GM21723 (cell line): ENCODE measurements at regions not wholly inside any gene's neighbourhood (a gene's known extent, or its start where the extent isn't known, plus 50 kb on each side); places are given as distances from the start of the nearest gene placed in this dataset.

Experiments
- ATAC-seq: cut with Tn5 transposase; IDR thresholded peaks from one replicate; pipeline ENCODE4 v1.9.1; 2021; ENCODE audit warnings: mild to moderate bottlenecking, moderate library complexity; ENCODE audit not compliant: unreplicated experiment

DNA sequence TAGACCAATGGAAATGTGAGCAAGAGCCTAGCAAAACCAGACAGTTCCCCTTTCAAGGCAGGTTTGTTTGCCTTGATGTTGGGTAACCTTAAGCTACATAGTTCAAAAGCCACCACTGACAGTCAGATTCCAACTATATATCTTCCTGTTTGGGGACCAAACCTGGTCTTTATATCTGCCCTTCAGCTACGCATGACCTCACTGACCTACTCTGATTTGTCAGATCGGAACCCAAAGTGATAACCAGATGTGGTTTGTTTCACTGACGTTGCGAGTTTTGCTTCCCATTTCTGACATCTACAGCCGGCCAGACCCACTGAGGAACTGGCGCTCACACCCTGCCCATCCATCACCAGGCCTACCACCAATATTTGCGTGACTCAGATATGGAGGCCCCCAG lies 361.1 kb upstream of the CHRM3 start:
- ATAC-seq, result no peak

- ATAC-seq, result no peak
Measured at GRCh38 chr1:239023732-239024360, 362.5 kb upstream of the CHRM3 start.

- ATAC-seq, result no peak
Measured at GRCh38 chr1:239016337-239016736, 370.0 kb upstream of the CHRM3 start.

- no peak for ATAC-seq
Measured at GRCh38 chr1:239011382-239011781, 375.0 kb upstream of the CHRM3 start.

- no peak for ATAC-seq
Measured at GRCh38 chr1:239008568-239008967, 377.8 kb upstream of the CHRM3 start.

- no peak for ATAC-seq
Measured at GRCh38 chr1:239006276-239006675, 380.1 kb upstream of the CHRM3 start.

DNA sequence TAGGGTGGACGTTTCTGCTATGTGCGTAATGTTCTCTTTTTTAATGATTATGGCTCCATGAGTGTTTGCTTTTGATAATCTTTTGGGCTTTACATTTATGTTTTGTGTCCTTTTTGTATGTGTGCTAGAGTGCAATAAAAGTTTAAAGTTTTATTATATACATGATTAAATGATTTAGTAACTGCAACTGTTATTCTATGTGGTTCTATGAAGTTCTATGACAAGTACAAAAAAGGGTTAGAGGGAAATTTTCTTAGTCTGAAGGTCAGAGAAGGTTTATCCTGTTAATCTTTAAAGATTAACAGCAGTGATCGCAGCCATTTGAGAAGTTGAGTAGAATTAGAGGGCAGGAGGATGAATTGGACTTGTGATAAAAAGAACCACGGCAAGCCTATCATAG lies 386.4 kb upstream of the CHRM3 start:
- ATAC-seq, result no peak

- ATAC-seq, result no peak
Measured at GRCh38 chr1:238998577-238998976, 387.8 kb upstream of the CHRM3 start.

DNA sequence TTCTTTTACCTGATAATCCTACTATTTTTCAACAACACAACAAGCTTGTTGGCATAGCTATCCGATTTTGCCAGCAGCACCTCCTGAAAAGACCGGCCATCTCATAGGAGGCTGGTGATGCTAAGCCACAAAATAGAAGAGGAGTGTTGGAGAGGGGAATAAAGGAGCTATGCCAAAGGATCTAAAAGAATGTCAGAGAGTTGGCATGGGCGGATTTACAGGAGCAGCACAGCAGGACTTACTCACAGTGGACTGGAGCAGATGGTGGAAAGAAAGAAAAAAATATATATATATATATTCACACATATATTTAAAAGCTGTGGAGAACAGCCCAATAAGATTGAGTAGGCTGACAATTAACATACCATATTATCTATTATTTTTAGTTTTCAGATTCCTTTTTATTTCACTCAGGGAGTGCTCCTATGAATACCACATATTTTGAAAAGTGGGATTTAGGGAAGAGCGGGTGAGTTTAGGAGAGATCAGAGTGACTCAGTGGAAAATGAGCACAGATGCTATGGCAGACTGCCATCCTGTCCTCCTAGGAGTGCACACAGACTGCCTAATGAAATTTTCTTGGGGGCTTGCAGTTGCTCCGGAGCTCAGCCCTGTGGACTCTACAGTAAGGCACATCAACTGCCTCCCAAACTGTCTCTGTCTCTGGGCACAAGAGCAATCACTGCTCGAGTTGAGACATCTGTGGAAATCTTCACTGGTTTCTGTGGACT lies 394.4 kb upstream of the CHRM3 start:
- ATAC-seq, result no peak

GRCh38 chr1:238985312-238985711 lies 401.1 kb upstream of the CHRM3 start:
- ATAC-seq, result no peak

DNA sequence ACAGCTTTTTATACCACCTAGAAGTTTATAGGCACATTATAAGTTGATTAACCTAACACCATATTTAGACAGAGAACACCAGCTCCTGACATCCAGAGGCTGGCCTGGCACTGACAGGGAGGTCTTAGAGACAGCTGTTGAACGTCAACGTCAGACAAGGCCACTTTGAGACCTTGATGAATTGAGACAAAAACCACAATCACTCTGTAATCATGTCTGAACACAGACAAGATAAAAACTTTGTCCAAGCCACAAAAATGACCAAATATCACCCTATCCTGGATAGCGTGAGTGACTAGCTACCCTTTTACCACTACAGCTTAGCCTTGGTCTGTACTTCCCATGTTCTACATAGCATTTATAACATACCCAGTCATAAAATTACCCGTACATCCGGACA lies 403.6 kb upstream of the CHRM3 start:
- no peak for ATAC-seq

- no peak for ATAC-seq
Measured at GRCh38 chr1:238981317-238981933, 404.9 kb upstream of the CHRM3 start.

DNA sequence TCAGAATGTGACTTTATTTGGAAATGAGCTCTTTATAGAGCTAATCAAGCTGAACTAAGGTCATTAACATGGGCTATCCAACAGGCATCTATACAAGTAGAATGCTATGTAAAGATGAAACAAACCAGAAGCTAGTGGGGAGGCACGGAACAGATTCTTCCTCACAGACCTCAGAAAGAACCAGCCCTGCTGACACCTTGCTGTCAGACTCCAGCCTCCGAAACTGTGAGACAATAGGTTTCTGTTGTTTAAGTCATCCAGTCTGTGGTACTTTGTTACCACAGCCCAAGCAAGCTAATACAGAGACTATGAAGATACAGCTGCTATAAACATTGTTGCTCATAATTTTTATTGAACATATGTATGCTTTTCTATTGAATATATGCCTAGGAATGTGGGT lies 406.3 kb upstream of the CHRM3 start:
- no peak for ATAC-seq

- no peak for ATAC-seq
Measured at GRCh38 chr1:238964631-238965030, 421.7 kb upstream of the CHRM3 start.

DNA sequence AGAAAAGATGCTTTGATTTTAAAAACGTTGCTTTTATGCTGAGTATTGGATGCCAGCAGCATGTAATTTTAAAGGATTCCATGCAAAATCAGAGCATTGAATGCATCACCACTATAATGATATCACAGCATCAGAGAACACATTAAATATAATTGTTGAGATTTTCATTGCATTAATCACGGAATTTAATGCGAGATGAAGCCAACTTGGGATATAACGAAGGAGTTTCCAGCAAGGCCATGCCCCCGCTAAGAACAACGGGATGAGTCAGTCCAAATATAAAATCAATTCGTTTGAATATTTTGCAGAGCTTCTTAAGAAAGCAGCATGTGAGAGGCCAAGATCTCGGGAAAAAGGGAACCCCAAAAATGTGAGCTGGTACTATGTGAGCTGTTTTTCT lies 423.4 kb upstream of the CHRM3 start:
- ATAC-seq, result no peak

- no peak for ATAC-seq
Measured at GRCh38 chr1:238961790-238962189, 424.6 kb upstream of the CHRM3 start.

DNA sequence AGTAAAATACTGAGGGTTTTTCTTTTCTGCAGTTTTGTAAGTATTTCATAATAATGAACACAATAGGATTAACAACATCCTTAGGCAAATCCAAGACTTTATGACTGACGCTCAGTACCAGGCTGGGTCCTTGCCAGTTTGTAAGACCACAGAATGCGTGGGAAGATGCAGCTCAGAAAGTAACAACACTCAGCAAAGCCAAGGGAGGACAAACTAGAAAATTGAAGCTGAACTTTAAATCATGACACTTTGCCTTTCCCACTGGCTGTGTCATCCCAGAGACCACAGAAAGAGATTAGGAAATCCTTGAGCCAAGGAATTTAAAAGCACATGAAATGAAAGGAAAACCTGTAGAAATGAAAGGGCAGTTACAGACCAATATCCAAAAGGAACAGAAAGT lies 426.3 kb upstream of the CHRM3 start:
- no peak for ATAC-seq

- ATAC-seq, result no peak
Measured at GRCh38 chr1:238955934-238956333, 430.4 kb upstream of the CHRM3 start.

GRCh38 chr1:238954865-238955264 lies 431.5 kb upstream of the CHRM3 start:
- ATAC-seq, result no peak

DNA sequence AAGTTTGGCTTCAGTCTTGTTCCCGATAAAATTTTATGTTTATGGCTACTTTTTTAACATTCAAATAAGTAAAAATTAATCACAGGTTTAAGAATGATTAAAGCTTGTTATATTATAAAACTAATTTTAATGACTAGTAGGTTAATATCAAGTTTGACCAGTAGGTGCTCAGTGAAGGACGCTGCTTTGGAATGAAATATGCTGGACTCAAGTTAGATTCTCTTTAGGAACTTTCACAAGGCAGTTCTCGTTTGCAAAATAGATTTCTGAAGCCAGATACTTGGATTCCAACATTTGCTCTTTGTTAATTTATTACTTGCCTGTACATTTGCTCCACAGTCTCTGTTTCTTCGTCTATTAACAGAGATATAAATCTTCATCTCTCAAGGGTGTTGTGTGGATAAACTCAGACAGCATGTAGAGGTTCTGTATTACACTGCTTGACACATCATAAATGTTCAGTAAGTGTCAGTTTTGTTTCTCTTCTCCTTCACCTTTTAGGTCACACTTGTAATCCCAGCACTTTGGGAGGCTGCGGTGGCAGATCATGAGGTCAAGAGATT lies 432.8 kb upstream of the CHRM3 start:
- ATAC-seq, result no peak

- no peak for ATAC-seq
Measured at GRCh38 chr1:238951809-238952208, 434.6 kb upstream of the CHRM3 start.

- no peak for ATAC-seq
Measured at GRCh38 chr1:238950784-238951183, 435.6 kb upstream of the CHRM3 start.
